BLaER1 (cell line): ENCODE measurements at regions not wholly inside any gene's neighbourhood (a gene's known extent, or its start where the extent isn't known, plus 50 kb on each side); places are given as distances from the start of the nearest gene placed in this dataset.

Experiments used
- H3K27ac ChIP-seq: shearing (Covaris generic); formaldehyde crosslinking; 2 replicates; pipeline ENCODE4 v1.8.1; 2022
- H3K27me3 ChIP-seq: shearing (Covaris generic); formaldehyde crosslinking; 2 replicates; pipeline ENCODE4 v1.8.1; 2022
- H3K36me3 ChIP-seq: shearing (Covaris generic); formaldehyde crosslinking; 2 replicates; pipeline ENCODE4 v1.8.1; 2022
- H3K4me1 ChIP-seq: shearing (Covaris generic); formaldehyde crosslinking; 2 replicates; pipeline ENCODE4 v1.8.1; 2022
- H3K4me2 ChIP-seq: shearing (Covaris generic); formaldehyde crosslinking; 2 replicates; pipeline ENCODE4 v1.8.1; 2022
- H3K4me3 ChIP-seq: shearing (Covaris generic); formaldehyde crosslinking; 2 replicates; pipeline ENCODE4 v1.8.1; 2022
- H3K9ac ChIP-seq: shearing (Covaris generic); formaldehyde crosslinking; 2 replicates; pipeline ENCODE4 v1.8.1; 2022
- H3K9me3 ChIP-seq: shearing (Covaris generic); formaldehyde crosslinking; 2 replicates; pipeline ENCODE4 v1.8.1; 2022
- H4K20me1 ChIP-seq: shearing (Covaris generic); formaldehyde crosslinking; 2 replicates; pipeline ENCODE4 v1.8.1; 2022
- Cebpa-rat ChIP-seq: shearing (Covaris generic); IDR thresholded peaks from 2 replicates; pipeline ENCODE4 v1.8.1; 2022

DNA sequence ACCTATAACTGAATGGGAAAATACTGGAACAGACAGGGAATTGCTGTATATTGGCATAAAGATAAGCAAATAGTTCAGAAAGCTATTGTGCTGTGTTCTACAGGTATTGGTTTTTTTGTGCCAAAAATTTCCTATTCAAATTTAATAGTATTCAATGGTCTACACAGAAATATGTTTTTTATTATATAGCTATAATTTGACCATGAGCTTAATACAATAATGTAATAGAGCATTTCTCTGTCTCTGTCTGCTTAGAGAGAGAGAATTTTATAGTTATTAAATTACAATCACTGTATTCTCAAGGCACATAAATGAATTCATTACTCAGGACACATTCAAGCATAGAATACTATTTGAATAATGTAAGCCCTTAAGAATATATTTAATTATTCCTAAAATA lies 62.3 kb upstream of the FZD8 start:
- Histone ChIP-seq H3K9me3 (no peaks in the 10 kb centered on the region), H3K36me3 (no peaks in the 10 kb centered on the region), H4K20me1 (no peaks in the 10 kb centered on the region), H3K4me2 (no peak overlapping the region), H3K9ac (no peak overlapping the region), H3K27me3 (no peaks in the 10 kb centered on the region), H3K27ac (no peak overlapping the region), H3K4me1 (peaks cover 16% of the 10 kb centered on the region), H3K4me3 (no peak overlapping the region)
- TF ChIP-seq Cebpa-rat, result no peak

DNA sequence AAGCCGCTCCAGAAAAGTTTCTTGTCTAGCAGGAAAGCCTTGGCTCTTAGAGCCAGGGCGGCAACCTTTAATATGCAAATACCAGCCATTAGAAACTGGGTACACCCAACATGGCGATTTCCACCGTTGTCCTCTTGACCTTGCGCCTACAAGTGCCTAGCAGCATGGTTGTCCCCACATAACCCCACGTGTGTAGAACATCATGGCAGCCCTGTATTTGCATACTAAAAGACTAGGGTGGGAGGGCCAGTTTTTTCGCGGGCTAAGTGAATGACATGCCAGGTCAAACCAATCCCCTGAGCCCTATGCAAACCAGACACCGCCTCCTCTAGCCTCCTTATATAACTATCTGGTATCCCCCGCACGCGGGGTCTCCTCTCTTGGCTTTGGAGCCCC lies 58.4 kb upstream of the FZD8 start:
- H3K4me3 ChIP-seq, result no peak overlapping the region
- H3K27ac ChIP-seq, result no peak overlapping the region
- no peak overlapping the region for H3K9ac ChIP-seq
- no peaks in the 10 kb centered on the region for H3K4me1 ChIP-seq
- no peaks in the 10 kb centered on the region for H4K20me1 ChIP-seq
- H3K9me3 ChIP-seq, result no peaks in the 10 kb centered on the region
- TF ChIP-seq Cebpa-rat, result no peak
- no peak overlapping the region for H3K4me2 ChIP-seq
- H3K27me3 ChIP-seq, result no peaks in the 10 kb centered on the region
- no peaks in the 10 kb centered on the region for H3K36me3 ChIP-seq

DNA sequence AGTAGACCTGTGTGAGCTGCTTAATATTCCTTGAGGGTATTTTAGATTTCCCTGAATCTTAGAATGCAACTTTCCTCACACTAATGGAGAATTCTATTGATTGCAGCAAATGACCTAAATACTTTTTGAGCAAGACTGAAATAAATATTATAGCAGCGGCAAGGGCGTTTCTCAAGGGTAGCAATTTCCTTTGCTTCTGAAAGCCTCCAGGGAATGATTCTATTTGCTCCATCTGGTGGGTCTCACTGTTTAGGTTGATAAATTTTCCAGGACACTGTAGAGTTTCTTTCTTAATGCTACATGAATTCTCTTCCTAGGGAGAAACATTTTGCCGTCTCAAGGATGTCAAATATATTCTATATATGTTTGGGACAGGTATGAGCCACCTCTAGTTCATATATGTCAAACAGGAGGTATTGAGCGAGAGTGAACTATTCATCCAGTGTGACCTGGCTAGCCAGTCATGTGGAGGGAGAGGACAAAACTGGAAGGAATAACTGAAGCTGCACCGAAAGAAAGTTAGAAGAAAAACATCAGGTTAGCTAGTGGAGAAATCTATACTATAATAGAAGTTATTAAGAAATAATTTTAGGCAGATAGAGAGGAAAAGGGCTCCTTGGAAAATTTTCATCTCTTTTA lies 57.9 kb upstream of the FZD8 start:
- Histone ChIP-seq H3K36me3 (no peaks in the 10 kb centered on the region), H3K4me2 (no peak overlapping the region), H3K4me3 (no peak overlapping the region), H3K9me3 (no peaks in the 10 kb centered on the region), H4K20me1 (no peaks in the 10 kb centered on the region), H3K27ac (no peak overlapping the region), H3K27me3 (no peaks in the 10 kb centered on the region), H3K4me1 (no peaks in the 10 kb centered on the region), H3K9ac (no peak overlapping the region)
- no peak for TF ChIP-seq Cebpa-rat

DNA sequence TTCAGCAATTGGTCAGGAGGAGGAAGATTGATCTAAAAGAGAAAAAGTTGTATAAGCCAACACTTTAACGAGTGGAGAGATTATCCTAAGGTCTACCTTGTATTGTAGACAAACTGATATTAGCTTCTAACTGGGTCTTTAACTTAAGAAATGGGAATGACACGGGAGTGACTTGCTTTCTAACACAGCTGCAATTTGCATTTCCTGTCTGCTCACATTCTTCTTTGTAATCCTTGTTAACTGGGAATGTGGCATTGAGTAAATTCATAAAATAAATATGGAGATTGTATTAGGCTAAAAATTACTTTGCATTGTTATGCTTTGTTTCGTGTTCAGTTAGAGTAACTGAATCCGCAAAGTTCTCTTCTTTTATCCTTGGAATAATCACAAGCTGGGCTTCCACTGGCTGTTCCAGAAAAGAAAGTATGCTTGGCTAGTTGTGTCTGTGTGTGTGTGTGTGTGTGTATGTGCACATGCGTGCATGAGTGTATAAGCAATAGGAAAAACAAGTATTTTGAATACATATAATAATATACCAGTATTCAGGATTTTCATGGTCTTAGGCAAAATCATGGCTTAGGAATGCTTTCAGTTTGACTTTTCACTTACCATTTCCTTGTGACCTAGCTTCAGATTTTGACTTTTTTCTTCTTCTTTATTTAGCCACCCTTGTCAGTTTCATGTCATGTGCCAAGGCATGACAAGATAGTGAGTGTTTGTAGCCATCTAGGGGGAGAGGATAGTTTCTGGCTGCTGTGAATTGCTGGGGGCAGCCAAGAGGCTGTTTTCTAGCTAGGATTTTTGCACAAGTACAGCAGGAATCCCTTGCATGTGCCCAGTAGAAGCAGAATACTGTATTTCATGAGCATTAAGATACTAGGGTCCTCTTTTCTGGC lies 54.5 kb upstream of the FZD8 start:
- Histone ChIP-seq H3K4me1 (no peaks in the 10 kb centered on the region), H3K27ac (no peak overlapping the region), H3K4me2 (no peak overlapping the region), H3K9ac (no peak overlapping the region), H3K36me3 (no peaks in the 10 kb centered on the region), H3K27me3 (no peaks in the 10 kb centered on the region), H4K20me1 (no peaks in the 10 kb centered on the region), H3K4me3 (no peak overlapping the region), H3K9me3 (no peaks in the 10 kb centered on the region)
- no peak for TF ChIP-seq Cebpa-rat

DNA sequence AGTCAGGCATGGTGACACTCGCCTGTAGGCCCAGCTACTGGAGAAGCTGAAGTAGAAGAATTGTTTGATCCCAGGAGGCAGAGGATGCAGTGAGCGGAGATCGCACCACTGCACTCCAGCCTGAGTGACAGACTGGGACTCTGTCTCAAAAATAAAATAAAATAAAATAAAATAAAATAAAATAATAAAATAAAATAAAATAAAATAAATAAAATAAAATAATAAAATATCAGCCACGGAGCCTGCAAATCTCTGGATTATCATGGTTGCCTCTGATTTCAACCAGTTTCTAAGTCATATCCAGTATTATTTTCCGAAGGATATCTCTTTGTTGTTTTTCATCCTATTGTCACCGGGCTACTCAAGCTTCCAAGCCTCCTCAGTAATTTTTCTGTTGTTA lies 51.7 kb upstream of the FZD8 start:
- Histone ChIP-seq H4K20me1 (no peaks in the 10 kb centered on the region), H3K4me3 (no peak overlapping the region), H3K9me3 (no peaks in the 10 kb centered on the region), H3K27me3 (no peaks in the 10 kb centered on the region), H3K27ac (no peak overlapping the region), H3K9ac (no peak overlapping the region), H3K36me3 (no peaks in the 10 kb centered on the region), H3K4me2 (no peak overlapping the region), H3K4me1 (no peaks in the 10 kb centered on the region)
- TF ChIP-seq Cebpa-rat, result no peak
